A204.1 (cell line): ENCODE measurements at regions not wholly inside any gene's neighbourhood (a gene's known extent, or its start where the extent isn't known, plus 50 kb on each side); places are given as distances from the start of the nearest gene placed in this dataset.
"Not testable (repeated sequence)": the region's sequence is repeated elsewhere in the genome, so short reads cannot be mapped to it uniquely, and the experiment has no call there.

Experiments
- FAIRE-seq: peaks from 2 replicates; lab custom pipeline; 2012; peaks lifted over from hg19 to GRCh38; lab: Jason Lieb, UNC

DNA sequence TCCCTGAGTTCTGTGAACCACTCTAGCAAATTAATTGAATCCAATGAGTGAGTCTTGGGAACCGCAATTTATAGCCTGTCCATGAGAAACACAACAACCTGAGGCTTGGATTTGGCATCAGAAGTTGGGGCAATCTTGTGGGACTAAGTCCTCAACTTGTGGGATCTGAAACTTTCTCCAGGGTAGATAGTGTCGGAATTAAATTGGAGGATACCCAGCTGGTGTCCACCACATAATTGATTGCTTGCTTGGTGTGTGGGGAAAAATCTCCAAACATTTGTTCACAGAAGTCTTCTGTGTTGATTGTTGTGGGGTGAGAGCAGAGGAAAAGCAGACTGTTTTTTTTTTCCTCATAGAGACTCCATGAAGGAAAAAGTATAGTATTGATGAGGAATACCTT is 320.6 kb upstream of the MEF2C start:
- FAIRE-seq: no peak

DNA sequence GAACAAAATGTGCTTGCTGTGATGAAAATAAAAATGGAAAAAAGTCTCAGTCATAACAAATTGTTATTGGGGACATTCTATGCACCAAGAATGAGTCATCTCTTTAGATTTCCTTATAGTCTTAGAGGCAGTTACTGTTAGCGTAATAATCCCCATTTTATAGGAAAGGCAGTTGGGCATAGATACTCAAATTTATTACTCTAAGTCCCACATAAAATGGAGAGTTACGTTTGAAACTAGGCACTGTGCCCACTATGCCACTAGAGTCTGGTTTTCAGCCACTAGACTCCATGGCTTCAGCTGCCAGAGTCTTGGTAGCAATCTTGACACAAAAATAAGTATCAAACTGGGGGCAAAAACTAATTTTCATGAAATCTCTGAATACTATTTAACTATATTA is 317.9 kb upstream of the MEF2C start:
- no peak for FAIRE-seq

DNA sequence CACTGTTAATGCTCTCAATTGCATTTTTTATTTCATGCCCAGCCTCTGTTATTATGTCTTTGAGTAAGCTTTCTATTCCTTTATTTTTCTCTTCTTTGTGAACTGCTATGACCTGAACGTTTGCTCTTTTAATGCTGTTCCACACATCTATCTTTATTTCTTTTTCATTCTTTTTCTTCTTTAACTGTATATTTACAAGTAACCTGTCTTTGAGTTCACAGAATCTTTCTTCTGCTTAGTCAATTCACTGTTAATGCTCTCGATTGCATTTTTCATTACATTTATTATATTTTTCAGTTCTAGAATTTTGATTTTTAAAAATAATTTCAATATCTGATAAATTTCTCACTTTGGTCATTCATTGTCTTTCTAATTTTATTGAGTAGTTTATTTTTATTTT is 316.3 kb upstream of the MEF2C start:
- FAIRE-seq: peak; percentile 67

DNA sequence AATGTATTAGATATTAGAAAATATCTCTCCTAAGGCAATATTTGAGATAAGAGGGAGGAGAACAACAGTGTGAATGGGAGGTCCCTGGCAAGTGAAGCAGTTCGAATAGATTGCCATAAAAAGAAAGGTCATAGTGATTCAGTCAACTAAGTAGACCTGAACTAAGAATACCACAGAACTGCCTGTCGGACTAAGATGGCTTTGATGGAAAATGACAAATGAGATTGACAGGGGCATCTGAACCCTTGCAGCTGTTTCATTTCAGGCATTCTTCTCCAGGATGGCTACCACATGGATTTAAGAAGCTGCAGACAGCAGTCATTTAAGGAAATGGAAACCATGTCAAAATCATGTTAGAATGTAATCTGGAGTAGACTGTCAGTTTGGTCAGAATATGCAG is 308.4 kb upstream of the MEF2C start:
- FAIRE-seq: no peak

DNA sequence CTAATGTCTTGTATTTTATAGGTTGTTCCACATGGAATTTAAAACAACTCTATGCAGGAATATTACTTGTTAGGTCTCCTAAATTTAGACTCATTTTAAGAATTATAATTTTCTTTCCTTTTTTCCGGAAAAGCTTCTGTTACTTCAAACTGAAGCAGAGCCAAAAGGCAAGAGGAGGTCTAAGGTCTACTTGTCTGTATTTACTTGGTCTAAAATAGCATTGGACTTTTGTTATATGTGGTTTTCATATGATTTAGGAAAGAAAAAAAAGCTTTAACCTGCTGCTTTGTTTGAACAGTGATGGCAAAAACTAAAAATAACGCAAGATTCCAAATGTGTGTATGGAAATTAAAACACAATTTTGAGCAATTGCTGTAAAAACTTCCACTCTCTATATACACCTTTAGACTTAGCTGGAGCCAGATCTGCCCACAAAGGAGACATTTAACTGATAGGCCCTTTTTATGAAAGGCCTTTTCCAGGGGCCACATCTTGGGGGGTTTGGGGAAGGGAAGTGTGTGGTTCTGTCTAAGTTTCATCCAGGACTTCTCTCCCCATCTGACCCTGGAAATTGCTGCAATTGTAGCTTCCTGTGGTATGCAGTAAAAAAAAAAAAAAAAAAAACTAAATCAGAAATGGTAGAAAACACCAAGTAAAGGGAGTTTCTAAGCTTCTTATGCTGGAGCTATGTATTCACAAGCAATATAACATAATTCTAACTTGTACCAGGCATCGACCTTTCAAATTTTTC is 307.7 kb upstream of the MEF2C start:
- FAIRE-seq: no peak

DNA sequence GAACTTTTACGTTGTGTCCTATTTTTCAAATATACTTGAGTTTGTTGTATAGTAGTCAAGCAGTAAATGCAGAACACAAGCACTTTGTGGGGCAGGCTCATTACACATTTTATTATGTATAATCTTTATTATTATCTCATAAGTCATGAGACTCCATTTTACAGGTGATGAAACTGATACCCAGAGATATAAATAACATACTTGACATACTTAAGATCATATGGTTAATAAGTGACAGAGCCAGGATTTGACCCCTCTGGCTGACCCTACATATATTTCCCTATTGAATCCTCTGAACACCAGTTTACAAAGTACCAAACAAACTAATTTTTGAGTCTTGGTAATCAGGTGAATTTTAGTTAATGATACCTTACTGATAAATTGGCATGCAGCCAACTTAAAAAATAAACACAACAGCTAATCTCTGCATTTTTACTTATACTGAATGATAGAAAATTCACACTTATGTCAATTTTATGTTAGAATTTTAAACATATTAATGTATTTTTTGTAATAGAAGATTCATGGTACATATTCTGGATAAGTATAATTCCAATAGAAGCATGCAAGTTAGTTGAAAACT is 305.0 kb upstream of the MEF2C start:
- FAIRE-seq: no peak

DNA sequence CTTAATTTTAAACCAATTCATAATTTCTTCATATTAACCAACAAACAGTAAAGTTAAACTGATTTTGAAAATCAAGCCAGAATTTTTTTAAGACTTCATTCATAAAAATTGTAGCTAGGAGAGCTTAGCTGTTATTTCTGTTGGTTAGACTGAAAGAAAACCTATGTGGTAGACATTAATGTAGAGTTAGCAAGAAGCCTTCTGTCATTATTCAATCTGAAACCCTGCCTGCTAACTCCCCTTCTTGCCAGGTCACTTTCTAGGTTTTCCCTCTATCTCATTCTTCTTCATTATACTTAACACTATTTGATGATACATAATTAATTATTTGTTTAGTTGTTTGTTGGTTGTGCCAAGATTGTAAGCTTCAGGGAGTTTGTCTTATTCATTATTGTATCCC is 304.3 kb upstream of the MEF2C start:
- FAIRE-seq: no peak

DNA sequence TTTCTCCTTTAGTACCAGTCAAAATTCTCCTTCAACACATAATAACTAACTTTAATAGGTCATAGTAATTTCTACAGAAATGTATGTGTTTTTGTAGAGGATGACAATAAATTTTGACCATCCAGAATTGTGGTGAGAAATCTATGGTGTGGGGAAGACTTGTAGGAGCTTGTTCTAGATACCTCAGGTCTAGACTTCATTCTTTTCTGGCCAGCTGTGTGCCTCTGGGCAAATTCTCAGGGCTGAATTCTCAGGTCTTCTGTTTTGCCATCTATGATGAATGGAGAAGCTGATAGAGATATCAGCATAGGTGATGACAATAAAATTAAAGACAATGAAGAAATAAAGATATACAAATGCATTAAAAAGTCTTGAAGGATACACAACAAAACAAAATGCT is 298.6 kb upstream of the MEF2C start:
- FAIRE-seq: no peak

DNA sequence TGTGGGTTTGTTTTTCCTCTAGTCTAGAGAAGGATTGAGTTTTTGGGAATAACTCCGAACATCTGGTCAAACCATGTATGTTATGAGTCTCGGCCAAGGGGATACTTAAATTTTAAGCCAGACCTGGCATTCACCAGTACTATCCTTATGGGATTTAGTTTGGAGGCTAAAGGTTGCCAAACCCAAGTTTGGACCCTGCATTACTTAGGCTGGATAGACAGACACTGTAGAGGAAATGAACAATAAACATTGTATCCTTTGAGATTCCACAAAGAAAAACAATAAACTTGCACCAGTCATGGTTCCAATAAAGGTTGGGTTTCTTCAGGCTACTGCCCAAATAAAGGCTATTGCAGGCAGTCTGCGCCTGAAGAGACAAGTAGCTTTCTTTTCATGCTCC is 296.7 kb upstream of the MEF2C start:
- no peak for FAIRE-seq

DNA sequence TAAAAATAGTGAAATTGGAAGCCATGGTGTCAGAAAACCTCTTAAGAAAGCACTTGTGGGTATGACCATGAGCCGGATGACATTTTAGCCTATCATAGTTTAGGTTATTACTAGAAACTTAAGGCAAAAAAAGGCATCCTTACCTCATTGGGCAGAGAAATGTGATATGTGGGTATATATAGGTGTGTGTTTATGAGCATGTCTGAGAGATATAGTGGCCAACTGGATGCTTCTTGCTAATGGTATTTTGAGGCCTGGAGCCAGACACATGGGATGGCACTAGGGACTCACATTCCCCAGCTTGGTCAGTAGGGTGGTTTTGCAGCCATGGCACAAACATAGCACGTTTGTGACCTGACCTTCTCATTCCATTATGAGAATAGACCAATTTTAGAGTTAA is 295.6 kb upstream of the MEF2C start:
- FAIRE-seq: no peak

DNA sequence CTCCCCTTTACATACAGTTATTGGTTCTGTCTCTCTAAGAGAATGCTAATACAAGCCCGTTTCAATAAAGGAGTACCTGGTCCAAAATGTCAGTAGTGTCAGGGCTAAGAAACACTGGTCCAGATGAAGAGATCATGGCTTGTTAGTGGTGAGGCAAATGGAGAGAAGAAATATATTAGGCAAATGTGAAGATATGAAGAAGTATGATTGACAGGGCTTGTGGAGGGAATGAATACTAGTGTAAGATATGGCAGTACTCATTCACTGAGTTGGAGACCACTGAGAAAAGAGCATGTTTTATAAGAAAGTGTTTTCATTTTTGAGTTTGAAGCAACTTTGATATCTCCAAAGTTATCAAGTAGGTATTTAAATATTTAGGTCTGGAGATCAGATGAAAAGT is 290.5 kb upstream of the MEF2C start:
- FAIRE-seq: no peak

DNA sequence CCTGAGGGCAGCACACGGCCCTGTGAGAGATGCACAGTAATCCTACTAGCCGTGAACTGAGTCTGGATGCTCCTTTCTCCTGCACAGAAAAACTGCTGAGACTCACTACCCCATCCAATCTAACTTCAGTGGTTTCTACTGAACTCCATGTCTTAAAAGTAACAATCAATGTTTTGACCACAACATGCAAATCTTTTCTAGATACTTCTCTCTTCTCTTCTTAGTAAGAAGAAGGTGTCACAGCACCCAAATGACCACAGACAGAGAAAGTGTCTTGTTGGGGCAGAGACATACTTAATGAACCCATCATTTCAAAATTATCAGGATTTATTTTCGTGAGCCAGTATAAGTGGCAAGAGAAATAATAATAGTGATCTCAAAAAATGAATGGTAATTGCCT is 285.8 kb upstream of the MEF2C start:
- FAIRE-seq: no peak

DNA sequence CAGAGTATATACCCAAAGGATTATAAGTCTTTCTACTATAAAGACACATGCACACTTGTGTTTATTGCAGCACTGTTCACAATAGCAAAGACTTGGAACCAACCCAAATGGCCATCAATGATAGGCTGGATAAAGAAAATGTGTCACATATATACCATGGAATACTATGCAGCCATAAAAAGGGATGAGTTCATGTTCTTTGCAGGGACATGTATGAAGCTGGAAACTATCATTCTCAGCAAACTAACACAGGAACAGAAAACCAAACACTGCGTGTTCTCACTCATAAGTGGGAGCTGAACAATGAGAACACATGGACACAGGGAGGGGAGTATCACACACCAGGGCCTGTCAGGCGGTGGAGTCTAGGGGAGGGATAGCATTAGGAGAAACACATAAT is 281.7 kb upstream of the MEF2C start:
- FAIRE-seq: not testable (repeated sequence)

DNA sequence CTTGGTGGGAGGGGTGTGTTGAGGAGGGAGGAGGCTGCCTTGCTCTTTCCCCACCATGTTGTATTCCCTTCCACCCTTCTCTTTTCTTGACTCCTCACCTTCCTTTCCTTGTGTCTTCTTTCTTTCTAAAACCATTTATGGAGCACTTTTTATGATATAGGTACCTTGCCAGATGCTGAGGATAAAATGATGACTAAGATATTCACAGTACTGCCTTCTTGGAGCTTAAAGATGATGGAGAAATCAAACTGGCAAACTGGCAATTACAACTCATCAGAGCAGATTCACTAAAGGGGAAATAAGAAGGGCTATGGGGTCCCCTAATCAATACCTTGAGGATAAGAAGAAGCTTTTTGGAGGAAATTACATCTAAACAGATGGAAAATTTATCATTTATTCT is 273.2 kb upstream of the MEF2C start:
- FAIRE-seq: no peak

DNA sequence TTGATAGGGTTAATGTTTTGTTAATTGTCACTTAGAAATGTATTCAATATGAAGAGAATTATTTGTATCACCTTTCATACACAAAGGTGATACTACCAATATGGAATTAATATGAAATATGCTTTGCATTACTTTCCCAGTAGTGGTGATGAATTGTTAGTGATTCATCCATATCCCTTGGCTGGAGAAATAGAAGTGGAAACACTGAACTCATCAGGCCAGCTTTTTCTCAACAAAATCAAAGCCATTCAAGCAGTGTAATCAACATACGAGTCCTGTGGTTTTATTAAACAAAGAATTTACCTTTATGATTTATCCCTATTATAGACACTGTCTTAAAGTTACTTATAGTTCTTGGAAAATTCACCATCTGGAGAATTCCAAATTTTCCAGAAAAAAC is 264.0 kb upstream of the MEF2C start:
- no peak for FAIRE-seq

DNA sequence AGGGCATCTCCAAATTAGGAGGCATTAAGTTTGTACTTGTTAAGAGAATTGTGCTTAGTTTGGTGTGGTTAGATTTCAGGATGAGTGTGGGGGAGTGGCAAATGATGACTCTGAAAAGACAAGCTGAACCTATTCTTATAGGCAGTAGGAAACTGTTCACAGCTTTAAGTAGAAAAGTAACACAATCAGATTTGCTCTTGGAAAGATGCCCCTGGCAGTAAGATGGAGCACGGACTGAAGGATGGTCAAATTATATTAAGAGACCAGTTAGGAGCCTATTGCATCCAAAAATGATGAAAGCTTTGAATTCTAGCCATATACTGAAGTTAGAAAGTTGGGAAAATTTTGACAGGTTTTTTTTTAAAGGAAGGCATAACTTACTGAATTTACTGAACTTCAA is 254.2 kb upstream of the MEF2C start:
- no peak for FAIRE-seq

DNA sequence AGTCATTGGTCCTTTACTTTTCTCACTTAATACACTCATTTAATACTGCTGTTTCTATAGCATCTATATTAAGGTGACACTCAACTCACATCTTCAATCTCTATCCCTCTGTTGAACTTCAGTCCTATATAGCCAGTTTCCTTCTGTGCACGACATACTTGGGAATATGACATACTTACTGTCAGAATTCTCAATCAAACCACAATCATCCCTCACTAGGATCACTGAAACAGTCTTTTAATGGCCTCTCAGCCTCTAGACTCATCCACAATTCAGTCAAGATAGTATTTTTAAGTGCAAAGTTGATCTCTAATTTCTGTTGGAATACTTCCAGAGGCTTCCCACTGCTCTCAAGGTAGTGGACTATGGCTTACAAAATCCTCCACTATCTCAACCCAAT is 251.0 kb upstream of the MEF2C start:
- FAIRE-seq: no peak

DNA sequence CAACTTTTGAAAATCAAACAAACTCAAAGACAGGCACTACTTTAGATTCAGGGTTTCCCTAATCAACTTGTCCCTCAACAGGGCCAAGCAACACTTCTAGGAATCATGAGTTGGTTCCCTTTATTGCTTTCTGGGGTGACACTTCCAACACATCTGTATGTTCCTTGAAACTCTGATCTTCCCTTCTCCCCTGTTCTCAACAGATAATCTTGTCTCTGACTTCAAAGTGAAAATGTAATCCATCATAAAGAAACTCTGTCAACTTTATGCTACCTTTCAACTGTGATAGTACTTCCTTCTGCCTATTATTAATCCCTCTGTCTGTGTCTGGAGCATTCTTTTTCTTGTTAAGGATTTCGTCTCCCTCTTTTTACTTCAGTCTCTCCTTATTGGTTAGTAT is 250.1 kb upstream of the MEF2C start:
- FAIRE-seq: no peak

DNA sequence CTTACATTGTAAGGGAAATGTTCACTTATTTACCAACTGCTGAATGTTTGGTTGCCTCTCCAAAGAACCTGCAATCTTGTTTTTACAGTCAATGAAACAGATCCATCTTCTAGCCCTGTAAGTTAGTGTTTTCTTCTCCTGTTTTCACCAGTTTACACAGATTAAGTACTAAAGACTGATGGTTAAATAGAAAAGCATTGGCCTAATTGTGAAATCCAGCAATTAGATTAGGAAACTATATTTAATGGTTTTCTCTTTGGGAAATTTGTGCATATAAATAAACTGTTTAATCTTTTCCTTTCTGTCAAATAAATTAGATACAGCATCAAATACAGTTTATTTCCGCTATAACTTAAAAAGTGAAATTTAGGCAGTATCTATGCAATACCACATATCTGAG is 247.9 kb upstream of the MEF2C start:
- FAIRE-seq: no peak

DNA sequence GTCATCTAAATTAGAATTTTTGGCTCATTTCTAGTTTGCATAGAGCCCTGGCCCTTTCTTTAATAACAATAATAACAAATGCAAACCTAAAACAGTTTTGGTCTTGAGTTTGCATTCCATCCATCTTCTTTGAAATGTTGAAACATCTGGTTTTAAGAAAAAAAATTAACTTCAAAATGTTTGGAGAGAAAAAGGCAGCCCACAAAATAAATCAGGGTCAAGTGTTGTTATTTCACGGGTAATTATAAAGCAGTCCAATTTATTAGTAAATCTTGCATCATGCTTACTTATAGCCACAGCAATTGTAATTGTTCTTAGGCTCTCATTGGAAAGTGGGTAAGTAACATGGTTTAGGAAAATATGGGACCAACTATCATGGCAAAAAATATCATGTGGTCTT is 247.0 kb upstream of the MEF2C start:
- FAIRE-seq: no peak

DNA sequence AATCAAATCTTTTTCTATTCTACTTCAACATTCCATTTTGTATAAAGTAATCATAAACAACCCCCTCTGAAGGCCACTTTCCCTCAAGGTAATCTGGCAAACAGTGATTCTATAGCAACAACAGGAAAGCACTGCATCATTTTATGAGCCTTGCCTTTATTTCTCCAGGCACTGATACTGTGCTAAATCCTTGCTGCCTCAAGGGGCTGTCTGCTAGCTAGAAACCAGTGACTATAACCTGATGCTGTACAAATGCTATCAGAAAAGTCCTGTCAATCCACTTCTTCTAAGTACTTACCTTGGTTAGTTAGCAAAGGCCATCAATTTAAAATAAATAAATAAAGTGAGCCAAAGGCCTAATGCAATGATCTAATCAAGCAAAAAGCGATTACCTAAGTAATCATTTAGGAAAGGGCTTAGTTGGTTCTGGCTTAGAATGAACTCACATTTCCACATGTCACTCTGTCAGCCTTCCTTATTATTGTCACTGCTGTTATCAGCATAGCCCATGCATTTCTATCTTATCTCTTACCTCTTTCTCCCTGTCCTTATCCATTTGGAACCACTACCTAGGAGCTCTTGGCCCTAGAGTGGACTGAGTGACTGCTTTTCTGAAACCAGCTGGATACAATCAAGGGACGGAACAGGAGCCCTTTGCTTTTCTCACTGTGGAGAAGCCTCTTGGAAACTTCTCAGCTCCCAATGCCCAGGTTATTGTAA is 246.1 kb upstream of the MEF2C start:
- FAIRE-seq: no peak

DNA sequence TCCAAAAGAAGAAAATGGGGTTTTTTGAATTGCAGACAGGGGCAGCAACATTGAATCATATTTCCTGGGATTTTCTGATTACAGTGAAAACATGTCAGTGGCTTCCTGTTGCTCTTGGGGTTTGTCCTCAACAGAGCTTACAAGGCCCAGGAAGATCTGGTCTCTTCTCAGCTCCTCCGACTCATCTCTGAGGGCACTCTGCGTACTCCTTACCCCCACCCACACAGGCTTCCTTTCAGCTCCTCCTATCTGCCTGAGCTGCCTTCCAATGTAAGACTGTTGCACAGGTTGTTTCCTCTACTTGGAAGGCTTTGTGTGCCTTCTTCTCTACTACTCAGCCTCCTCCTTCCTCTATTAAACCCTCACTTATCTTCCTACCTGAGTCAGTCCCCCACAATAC is 245.1 kb upstream of the MEF2C start:
- no peak for FAIRE-seq

DNA sequence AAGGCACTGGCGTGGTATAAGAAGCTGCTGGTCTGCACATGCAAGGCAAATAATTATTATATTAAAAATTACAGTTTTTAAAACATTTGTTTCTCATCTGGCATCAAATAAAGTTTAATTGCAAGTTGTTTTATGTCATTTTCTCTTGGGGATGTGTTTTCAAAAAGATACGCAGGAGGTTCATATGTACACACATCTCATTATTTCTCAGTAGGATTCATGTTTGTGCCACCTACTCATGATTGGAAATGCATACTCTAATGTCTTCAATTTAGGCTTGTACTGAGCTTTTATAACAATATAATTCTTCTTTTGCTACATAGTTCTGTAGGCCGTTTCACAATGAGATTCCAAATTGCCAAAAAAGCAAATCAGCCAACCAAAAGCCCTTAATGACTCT is 244.2 kb upstream of the MEF2C start:
- no peak for FAIRE-seq

DNA sequence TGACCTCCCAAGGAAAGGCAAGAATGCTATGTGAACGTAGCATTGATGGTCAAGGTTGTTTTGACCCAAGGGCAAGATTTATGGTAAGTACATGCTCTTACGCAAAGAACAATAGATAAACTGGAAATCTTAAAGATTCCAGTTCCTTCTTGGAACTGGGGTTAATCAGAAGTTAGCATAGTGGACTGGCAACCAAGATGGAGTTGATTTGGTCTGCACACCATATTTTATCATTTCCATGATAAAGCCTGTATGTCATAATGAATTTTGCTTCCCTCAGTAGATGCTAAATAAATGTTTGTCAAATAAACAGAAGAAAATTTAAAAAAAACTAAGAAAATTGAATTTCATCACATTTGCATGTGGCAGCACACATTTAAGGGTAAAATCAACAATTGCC is 242.4 kb upstream of the MEF2C start:
- no peak for FAIRE-seq
